Muscle of arm (tissue), 1 donor: ENCODE measurements at regions not wholly inside any gene's neighbourhood (a gene's known extent, or its start where the extent isn't known, plus 50 kb on each side); places are given as distances from the start of the nearest gene placed in this dataset.
"Not testable (repeated sequence)": the region's sequence is repeated elsewhere in the genome, so short reads cannot be mapped to it uniquely, and the experiment has no call there.

Source experiments
- DNase-seq: peaks from one replicate; pipeline ENCODE4 v3.0.0-alpha.2; 2013

- no peak for DNase-seq
These were observed 368.7 kb upstream of the UMPS start for GRCh38 chr3:124361566-124361965.

- no peak for DNase-seq
These were observed 367.8 kb upstream of the UMPS start for GRCh38 chr3:124362455-124362854.

- peak; percentile 23 for DNase-seq
These were observed 366.8 kb upstream of the UMPS start for GRCh38 chr3:124363476-124363875.

- no peak for DNase-seq
These were observed 365.8 kb upstream of the UMPS start for GRCh38 chr3:124364317-124365020.

- DNase-seq: not testable (repeated sequence)
These were observed 363.6 kb upstream of the UMPS start for GRCh38 chr3:124366655-124367054.

- no peak for DNase-seq
These were observed 357.5 kb upstream of the UMPS start for GRCh38 chr3:124372775-124373174.

- no peak for DNase-seq
These were observed 356.7 kb upstream of the UMPS start for GRCh38 chr3:124373524-124373923.

GRCh38 chr3:124374583-124374982, 355.7 kb upstream of the UMPS start:
- no peak for DNase-seq

- no peak for DNase-seq
These were observed 348.5 kb upstream of the UMPS start for GRCh38 chr3:124381575-124382333.

- no peak for DNase-seq
These were observed 347.2 kb upstream of the UMPS start for GRCh38 chr3:124383051-124383450.

- DNase-seq: no peak
These were observed 346.3 kb upstream of the UMPS start for GRCh38 chr3:124383846-124384466.

GRCh38 chr3:124384527-124384926, 345.7 kb upstream of the UMPS start:
- no peak for DNase-seq

GRCh38 chr3:124385996-124386395, 344.3 kb upstream of the UMPS start:
- no peak for DNase-seq

GRCh38 chr3:124386996-124387595, 343.2 kb upstream of the UMPS start:
- DNase-seq: no peak

- DNase-seq: no peak
These were observed 338.5 kb upstream of the UMPS start for GRCh38 chr3:124391774-124392173.

GRCh38 chr3:124393340-124393739, 336.9 kb upstream of the UMPS start:
- no peak for DNase-seq

GRCh38 chr3:124395162-124395561, 335.1 kb upstream of the UMPS start:
- DNase-seq: no peak

GRCh38 chr3:124395584-124396338, 334.5 kb upstream of the UMPS start:
- no peak for DNase-seq

GRCh38 chr3:124396339-124396950, 333.8 kb upstream of the UMPS start:
- DNase-seq: no peak

- DNase-seq: no peak
These were observed 333.2 kb upstream of the UMPS start for GRCh38 chr3:124397088-124397487.

GRCh38 chr3:124398594-124398993, 331.7 kb upstream of the UMPS start:
- DNase-seq: no peak
